GM04503 (cell line): ENCODE measurements at regions not wholly inside any gene's neighbourhood (a gene's known extent, or its start where the extent isn't known, plus 50 kb on each side); places are given as distances from the start of the nearest gene placed in this dataset.

Experiments used
- DNase-seq: peaks from one replicate; pipeline ENCODE4 v3.0.0-alpha.2; 2012; ENCODE audit warnings: low read depth

DNA sequence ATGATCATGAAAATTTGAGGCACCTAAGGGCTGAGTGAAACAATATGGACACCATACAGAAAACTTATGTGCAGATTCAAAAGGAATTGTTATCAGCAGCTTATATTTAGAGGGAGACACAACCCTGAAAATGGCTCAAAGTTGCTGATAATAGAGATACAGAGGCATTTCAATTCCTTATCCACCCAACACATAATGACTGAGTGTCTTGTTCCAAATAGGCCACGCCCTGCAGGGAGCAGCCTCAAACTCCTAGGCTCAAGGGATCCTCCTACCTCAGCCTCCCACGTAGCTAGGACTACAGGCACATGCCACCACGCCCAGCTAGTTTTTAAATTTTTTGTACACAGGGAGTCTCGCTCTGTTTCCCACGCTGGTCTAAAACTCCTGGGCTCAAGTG is 79.0 kb downstream of the LBH start:
- DNase-seq = no peak

DNA sequence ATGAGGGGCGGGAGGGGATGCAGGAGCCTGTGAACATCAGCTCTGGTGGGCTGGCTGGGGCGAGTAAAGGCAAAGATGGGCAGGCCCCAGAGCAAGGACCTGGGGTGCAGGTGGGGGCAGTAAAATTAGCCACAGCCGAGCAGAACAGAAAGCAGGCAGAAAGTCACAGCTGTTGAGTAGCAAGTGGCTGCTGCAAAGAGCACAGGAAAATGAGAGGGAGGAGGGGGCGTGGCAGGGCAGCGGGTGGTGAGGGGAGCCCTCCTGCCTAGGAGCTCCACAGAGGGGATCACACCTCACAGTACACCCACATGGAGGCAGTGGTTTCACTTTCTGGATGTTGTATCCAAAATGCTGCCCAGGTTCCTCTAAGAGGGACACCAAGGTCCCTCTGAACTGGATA is 79.6 kb downstream of the LBH start:
- no peak for DNase-seq

DNA sequence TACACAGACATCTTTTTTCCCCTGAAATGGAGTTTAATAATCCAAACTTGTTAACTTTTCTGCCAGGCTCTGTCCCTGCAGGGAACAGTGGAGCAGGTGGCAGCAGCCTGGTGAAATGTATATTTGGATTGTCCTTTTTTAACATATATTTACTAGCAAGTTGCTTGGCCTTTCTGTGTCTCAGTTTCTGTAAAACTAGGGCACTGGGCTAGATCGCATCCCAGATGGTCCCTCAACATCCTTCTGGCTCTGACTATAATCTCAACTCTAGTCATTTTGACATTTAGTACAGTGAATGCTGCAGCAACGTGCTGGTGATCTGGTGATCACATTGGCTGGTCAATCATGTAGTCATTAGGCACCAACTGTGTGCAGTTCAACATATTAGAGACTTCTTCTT is 80.4 kb downstream of the LBH start:
- no peak for DNase-seq

DNA sequence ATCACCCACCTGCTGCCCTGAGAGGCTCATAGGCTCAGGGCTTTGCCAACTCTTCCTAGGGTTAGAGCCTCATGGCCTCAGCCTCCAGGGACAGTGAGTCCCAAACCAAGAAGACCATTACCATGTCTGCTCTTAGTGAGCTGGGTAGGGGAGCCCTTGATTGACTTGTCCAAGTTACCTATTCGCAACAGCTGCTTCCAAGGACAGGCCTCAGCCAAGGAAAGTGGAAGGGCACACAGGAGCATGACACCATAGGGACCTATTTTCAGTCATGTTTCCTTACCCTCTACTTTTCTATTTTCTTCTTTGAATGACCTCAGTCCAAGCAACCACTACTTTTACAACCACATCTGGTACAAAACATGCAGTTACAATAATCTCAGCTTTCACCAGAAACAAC is 81.6 kb downstream of the LBH start:
- DNase-seq = no peak

DNA sequence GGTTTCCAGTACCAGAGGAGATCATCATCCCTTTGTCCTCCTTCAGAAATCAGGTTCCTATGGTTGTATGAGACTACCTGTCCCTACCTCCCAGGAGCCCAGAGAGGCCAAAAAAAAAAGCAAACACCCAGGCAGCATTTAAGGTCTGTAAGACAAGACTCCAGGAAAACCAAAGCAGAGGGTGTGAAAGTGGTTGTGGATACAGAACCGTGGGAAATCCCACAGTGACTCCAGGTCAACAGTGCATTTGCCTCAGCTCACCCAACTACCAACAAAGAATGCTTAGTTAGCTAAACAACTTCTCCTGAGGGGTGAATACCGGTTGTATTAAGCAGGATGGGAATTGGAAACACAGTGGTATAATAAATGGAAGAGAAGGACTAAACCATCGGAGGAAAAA is 83.6 kb downstream of the LBH start:
- DNase-seq = no peak

DNA sequence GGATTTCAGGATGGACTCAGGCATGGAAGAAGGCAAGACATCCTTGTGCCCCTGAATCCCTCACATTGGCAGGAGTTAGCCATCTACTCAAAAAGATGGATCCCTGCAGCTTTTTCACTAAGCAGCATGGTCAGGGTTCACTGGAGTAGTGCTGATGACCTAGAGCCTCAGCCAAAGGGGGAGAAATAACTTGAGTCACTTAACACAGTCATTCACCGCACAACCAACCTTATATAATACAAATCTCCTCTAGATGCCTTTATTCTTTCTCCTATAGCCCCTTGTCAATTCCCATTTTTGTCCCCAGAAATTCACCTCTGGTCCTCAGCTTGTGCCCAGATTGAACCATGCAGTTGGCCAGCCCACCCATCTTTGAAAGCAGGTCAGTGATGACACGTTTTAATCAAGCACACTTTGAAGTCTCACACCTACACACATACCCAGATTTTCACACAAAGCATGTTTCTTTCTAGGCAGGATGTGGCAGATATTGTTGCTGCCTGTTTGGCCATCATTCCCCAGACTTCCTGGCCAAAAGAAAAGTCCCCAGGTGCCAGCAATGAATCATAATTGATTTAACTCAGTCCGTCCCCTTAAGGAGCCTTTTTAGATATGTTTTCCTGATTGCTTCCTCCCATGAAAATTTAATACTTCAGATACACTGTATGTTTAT is 84.2 kb downstream of the LBH start:
- no peak for DNase-seq

DNA sequence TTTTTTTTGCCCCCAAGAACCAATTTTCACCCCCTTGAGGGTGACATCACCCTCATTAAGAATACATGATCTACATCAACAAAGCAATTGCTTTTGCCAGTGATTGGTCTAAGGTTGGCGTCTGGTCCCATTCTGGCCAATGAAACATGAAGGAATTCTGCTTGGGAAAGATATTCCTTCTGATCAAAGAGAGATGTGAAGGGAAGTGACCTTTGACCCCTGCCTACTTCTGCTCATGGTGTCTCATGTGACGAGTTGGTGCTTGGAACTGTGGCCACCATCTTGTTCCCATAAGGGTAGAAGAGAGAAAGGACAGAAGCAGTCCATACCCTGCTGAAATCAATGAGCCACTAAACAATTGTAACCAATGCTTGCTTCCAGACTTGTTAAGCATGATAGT is 85.1 kb downstream of the LBH start:
- DNase-seq = no peak

DNA sequence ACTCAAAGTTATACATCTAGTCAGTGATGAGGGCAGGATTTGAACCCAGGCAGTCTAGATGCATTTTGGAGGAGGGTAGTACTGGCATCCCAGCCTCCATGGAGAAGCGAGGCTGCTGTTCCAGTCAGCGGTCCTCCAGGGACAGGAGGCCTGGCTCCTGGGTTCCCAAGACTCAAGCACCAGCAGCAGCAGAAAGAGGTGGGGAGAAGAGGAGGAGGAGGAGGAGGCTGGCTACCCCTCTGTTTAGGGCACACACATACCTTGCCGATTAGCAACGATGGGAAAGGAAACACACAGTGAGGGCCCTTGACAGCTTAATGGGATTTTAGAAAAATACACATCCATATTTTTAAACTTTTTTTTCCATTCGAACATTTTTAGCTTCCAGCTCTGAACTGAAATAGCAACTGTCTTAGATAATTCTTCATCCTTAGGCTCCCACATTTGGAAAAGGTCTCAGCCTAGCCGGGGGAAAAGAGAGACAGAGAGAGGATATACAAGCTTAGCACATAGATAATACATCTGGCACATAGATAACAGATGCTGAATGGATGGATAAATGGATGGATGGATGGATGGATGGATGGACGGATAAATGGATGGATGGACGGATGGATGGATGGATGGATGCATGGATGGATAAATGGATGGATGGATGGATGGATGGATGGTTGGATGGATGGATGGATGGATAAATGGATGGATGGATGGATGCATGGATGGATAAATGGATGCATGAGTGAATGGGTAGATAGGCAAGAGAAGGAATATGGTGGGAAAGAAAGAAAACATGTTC is 87.9 kb downstream of the LBH start:
- no peak for DNase-seq

DNA sequence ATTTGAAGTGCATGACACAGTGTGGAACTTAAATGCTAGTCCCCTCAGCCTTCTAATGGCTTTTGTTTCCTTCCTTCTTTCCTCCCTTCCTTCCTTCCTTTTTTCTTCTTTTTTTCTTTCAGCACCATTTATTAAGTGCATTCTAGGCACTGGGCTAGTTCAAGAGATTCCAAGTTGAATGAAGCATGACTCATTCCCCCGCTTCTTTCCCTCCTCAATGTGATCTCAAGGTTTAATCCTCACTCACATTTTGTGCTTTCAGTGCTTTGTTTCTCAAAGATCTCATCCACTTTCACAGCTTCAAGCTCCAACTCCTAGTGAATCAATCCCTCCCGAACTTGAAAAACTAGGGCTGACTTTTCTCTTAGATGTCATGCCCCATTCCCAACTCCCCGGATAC is 90.1 kb downstream of the LBH start:
- DNase-seq = no peak

DNA sequence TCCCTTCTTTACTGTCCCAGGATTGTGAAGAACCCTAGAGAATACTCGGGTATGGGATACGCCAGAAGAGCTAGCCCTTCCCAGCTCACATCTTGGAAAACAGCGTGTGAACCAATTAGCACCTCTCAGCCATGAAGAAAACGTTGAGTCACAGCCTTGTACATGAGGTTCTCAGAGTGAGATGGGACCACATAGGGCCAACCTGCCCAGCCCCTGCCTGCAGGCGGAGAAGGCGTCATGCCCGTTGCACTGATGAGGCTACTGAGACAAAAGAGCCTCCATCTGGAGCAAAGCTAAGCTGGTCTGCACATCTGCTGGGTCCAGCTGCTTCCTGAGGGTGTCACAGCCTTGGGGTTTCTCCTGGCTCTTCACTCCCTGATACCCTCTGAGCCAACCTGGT is 92.2 kb downstream of the LBH start:
- no peak for DNase-seq

DNA sequence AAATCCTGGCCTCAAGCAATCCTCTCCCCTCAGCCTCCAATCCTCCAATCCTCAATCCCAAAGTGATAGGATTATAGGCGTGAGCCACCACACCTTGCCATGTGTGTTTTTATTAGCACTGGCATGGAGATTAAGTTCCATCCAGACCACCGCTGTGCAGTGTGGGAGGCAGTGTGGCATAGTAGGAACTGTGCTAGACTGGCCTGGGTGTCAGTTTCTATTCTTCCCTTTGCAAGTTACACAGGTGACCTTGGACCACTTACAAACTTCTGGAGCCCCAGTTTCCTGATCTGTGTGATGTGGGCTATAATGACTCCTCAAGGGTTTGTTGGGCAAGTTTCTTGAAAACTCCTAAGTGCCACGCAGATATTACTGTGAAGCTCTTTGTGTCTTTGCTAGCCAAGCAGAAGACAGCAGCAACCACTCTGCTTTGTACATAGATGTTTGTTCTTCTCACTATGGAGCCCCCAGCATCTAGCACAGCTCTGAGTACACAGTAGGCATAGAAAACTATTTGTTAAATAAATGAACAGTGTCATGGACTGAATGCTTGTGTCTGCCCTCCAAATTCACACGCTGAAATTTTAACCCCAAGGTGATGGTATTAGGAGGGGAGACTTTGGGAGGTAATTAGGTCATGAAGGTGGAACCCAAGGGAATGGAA is 93.0 kb downstream of the LBH start:
- DNase-seq = no peak

DNA sequence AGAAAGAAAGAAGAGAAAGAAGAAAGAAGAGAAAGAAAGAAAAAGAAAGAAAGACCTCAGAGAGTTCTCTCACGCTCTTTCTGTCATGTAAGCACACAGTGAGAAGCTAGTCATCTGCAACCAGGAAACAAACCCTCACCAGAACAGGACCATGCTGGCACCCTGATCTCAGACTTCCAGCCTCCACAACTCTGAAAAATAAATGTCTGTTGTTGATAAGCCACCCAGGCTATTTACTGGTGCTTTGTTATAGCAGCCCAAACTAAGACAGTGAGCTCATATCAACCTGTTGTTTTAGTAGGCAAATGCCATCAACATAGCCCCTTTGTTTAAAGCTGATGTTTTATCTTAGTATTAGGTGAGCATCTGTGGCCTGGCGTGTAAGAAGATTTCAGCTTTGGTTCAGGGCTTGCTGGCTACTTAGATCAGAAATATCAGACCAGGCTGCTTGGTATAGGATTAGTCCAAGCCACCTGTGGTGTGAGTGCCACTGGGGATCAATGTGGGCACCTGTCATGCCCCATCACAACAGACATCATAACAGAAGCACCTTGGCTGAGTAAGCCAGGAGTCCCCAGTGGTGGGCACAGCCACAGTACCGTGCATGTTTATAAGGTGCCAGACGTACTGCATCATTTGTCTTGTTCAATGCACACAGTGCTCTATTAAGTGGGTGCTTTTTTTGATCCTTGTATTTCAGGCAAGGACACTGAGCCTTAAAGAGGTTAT is 94.4 kb downstream of the LBH start:
- DNase-seq = no peak

DNA sequence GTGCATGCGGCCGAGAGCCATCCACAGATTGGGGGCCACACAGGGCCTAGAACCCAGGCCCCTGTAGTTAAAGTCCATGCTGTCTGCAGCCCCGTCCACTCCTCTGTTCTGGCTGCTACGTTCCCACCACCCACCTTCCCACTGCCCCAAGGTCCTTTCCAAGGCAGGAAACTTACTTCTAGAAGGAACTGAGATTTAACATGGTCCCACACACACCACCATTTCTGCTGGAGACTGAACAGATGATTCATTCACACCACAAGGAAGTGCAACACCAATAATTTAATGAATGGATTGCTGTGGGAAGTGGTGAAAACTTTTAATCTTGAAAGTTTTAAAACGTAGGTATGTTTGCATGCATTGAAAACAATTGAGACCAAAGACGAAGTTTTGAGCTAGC is 95.2 kb downstream of the LBH start:
- DNase-seq = no peak

DNA sequence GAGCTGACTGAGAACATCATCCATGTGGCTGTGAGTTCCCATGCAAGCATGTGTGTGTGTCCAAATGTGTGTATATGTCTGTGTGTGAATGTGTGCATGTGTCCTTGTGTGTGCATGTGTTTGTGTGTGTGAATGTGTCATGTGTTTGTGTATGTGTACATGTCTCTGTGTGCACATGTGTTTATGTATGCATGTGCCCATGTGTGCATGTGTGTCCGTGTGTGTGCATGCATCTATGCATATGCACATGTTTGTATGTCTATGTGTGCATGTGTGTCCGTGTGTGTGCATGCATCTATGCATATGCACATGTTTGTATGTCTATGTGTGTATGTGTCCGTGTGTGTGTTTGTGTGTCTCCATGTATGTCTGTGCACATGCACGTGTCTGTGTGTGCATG is 99.7 kb downstream of the LBH start:
- no peak for DNase-seq

DNA sequence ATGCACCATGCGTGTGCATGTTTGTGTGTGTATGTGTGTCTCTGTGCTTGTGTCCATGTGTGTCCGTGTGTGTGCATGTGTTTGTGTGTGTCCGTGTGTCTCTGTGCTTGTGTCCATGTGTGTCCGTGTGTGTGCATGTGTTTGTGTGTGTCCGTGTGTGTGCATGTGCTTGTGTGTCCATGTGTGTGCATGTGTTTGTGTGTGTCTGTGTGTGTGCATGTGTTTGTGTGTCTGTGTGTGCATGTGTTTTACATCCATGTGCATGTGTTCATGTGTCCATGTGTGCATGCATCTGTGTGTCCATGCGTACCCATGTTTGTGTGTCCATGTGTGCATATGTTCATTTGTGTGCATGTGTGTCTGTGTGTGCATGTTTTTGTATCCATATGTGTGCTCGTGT is 100.5 kb downstream of the LBH start:
- no peak for DNase-seq

DNA sequence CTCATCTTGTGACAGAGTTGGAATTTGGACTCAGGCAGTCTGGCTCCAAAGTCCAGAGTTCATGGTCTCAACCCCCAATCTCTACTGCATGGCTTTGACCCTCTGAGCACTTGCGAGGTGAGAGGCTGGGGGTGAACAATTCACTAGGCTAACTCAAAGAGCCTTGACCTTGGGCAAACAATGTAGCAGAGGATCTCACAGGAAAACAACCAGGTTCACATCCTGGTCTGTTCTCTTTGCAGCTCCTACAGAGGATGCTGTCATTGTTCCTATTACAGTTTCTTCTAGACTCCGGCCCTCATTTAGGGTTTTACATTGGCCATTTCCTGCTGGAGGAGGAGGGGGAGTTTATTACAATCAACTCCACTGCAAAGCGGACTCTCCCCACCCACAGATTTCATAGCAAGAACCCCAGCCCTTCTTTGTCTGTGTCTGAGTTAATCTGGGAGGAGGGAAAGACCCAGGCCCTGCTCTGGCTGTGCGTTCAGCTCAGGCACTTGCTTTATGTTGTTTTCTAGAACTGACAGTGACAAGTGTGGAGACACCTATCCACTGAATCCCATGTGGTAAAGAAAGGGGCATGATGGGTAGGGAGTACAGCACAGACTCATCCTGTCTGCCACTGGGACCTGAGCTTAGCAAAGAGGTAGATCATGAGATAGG is 101.6 kb downstream of the LBH start:
- no peak for DNase-seq

DNA sequence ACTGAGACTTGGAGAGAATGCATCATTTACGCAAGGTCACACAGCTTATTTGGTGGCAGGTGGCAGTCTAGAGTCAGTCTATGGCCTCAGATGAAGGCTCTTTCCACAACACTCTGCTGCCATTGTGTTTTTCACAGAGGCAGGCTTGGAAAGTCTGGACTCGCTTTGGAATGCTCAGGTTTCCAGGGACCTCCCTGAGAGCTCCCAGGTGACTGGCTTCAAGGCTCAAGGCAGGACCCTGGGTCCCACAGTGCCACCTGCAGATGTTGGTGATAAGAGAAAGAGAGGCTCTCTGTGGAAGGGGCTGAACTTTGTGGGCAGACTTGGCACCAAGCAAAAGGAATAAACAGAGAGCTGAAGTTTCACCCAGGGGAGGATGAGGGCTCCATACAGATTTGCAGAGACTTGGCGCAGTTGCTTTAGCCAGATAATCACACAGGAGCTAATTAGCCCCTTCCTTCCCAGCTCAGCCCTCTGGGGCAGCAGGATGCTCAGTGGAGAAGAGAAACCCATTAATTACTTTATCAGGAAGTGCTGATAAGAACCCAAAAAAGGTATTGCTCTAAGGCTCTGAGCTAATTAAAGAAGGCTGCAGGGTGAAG is 103.5 kb downstream of the LBH start:
- DNase-seq = no peak

DNA sequence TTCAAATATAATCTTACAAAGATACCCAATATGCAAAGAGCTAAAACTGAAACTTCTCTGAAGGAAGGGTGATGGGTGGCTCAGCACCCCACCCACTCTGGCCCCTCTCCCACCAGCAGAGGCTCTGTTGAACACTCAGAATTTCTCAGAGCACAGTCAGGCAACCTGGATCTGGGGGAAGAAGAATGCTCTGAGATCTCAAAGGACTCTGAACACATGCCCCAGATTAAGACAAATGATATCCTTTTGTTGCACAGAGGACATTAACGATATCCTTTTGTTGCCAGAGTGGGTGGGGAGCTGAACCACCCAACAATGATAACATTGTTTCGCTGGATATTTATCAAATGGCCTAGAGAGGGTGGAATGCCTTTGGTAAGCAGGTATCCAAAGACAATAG is 104.8 kb downstream of the LBH start:
- DNase-seq = no peak

DNA sequence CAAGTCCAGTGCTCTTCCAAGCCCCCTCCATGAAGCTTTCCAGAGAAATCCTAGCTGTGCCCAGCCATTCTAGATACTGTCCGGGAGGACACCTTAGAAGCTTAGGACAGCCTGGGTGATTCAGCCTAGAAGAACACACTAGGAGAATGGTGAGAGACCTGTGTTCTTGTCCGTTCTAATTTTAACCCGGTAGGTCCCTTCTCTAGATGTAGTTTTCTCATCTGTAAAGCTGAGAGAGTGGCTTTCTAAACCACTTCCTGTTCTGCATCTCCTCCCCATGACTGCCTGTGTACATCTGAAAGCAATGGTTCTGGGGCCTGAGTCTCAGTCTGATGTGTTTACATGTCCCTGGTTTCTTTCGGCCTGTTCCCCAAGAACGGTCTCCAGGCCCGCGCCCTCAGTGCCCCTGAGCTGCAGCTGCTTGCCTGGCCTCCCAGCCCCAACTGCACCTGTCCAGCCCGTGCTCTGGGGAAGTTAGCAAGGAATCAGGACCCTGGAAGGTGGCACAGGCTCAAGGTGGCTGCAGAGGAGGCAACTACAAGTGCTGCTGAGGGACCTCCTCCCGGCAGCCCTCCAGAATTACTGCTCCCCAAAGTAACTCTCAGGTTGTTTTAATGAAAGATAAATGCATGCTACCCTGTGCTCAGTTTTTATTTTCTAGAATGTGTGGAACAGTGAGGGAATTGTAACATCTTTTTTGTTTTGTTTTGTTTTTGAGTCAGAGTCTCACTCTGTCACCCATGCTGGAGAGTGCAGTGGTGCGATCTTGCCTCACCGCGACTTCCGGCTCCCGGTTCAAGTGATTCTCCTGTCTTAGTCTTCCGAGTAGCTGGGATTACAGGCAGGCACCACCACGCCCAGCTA is 105.9 kb downstream of the LBH start:
- no peak for DNase-seq

DNA sequence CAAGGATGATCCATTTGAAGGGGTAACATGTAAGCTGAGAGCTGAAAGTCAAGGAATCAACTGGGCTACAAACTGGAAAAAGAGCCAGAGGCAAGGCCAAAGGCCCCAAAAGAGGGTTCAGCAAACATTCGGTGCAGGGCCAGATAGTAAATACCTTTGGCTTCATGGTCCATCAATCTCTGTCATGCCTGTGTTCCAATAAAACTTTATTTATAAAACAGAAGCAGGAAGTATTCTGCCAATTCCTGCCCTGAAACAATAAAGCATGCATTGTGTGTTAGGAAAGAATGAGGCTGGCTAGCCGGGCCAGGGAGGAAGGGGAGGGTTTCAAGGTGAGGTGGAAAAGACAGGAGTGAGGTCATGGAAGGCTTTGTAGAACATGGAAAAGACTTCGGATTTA is 107.1 kb downstream of the LBH start:
- DNase-seq = no peak

DNA sequence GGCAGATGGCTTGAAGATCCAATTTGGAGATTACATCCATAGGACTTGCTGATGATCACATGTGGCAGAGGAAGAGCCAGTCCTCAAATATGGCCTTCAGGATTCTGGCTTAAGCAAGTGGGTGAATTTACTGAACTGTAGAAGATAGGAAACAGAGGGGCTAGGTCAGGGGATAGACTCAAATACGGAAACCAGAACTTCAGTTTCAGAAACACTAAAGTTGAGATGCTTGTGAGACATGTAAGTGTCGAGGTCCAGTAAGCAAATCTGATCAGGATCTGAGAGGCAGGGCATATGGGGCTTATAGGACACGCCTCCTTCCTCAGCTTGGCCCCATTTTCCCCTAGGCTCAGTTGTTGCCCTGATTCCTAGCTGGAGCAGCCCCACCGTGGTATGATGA is 107.7 kb downstream of the LBH start:
- no peak for DNase-seq
